Mesendoderm (in vitro differentiated cells): ENCODE measurements at regions not wholly inside any gene's neighbourhood (a gene's known extent, or its start where the extent isn't known, plus 50 kb on each side); places are given as distances from the start of the nearest gene placed in this dataset.

ENCODE experiments used
- DNase-seq: peaks from one replicate; pipeline ENCODE4 v3.0.0; 2013
- H2AK5ac ChIP-seq: 2 replicates; pipeline ENCODE4 v1.6.1; 2013; ENCODE audit warnings: low read length, inconsistent platforms
- H2BK120ac ChIP-seq: 2 replicates; pipeline ENCODE4 v1.6.1; 2013; ENCODE audit warnings: low read depth, mild to moderate bottlenecking, low read length, moderate library complexity, mixed read lengths
- H2BK15ac ChIP-seq: replicated peaks from 2 replicates; pipeline ENCODE4 v1.6.1; 2013; ENCODE audit warnings: low read depth, mild to moderate bottlenecking, moderate library complexity
- H2BK5ac ChIP-seq: 2 replicates; pipeline ENCODE4 v1.6.1; 2013; ENCODE audit warnings: low read length, inconsistent platforms
- H3K18ac ChIP-seq: 2 replicates; pipeline ENCODE4 v1.6.1; 2013; ENCODE audit warnings: mild to moderate bottlenecking, low read length, mixed read lengths
- H3K23ac ChIP-seq: one replicate; pipeline ENCODE4 v1.6.1; 2013; ENCODE audit warnings: low read length
- H3K27ac ChIP-seq: 2 replicates; pipeline ENCODE4 v1.5.1; 2013; ENCODE audit warnings: low read depth, mild to moderate bottlenecking, inconsistent platforms, low read length, moderate library complexity
- H3K27me3 ChIP-seq: 2 replicates; pipeline ENCODE4 v1.6.1; 2013; ENCODE audit warnings: low read length, control low read depth, mild to moderate bottlenecking, inconsistent platforms; ENCODE audit not compliant: insufficient read depth, poor library complexity
- H3K36me3 ChIP-seq: 2 replicates; pipeline ENCODE4 v1.6.1; 2013; ENCODE audit warnings: low read length, inconsistent platforms; ENCODE audit not compliant: control insufficient read depth, insufficient read depth
- H3K4ac ChIP-seq: one replicate; pipeline ENCODE4 v1.6.1; 2013; ENCODE audit warnings: low read depth, mild to moderate bottlenecking, low read length, moderate library complexity
- H3K4me1 ChIP-seq: 2 replicates; pipeline ENCODE4 v1.6.1; 2013; ENCODE audit warnings: low read depth, low read length, inconsistent platforms; ENCODE audit not compliant: control insufficient read depth
- H3K4me2 ChIP-seq: 2 replicates; pipeline ENCODE4 v1.6.1; 2013; ENCODE audit warnings: low read length
- H3K4me3 ChIP-seq: 2 replicates; pipeline ENCODE4 v1.5.1; 2013; ENCODE audit warnings: mild to moderate bottlenecking, low read length
- H3K56ac ChIP-seq: one replicate; pipeline ENCODE4 v1.6.1; 2013; ENCODE audit warnings: low read length
- H3K79me1 ChIP-seq: 2 replicates; pipeline ENCODE4 v1.6.1; 2013; ENCODE audit warnings: low read length, inconsistent platforms
- H3K79me2 ChIP-seq: 2 replicates; pipeline ENCODE4 v1.6.1; 2013; ENCODE audit warnings: mild to moderate bottlenecking, low read length; ENCODE audit not compliant: control insufficient read depth, insufficient read depth
- H3K9ac ChIP-seq: 2 replicates; pipeline ENCODE4 v1.6.1; 2013; ENCODE audit warnings: low read length, inconsistent platforms
- H4K5ac ChIP-seq: one replicate; pipeline ENCODE4 v1.6.1; 2013; ENCODE audit warnings: low read length
- H4K8ac ChIP-seq: one replicate; pipeline ENCODE4 v1.6.1; 2013; ENCODE audit warnings: low read depth, mild to moderate bottlenecking, control low read depth, low read length, moderate library complexity
- WGBS: extraction: QIAGEN DNeasy Blood & Tissue Kit; methylation state at CpG from one replicate; pipeline ENCODE4 v1.1.7; 2013; ENCODE audit warnings: low lambda C conversion rate, missing lambda C conversion rate; ENCODE audit not compliant: insufficient coverage; ENCODE audit errors: extremely low coverage; 5-methylcytosine and 5-hydroxymethylcytosine counted together

DNA sequence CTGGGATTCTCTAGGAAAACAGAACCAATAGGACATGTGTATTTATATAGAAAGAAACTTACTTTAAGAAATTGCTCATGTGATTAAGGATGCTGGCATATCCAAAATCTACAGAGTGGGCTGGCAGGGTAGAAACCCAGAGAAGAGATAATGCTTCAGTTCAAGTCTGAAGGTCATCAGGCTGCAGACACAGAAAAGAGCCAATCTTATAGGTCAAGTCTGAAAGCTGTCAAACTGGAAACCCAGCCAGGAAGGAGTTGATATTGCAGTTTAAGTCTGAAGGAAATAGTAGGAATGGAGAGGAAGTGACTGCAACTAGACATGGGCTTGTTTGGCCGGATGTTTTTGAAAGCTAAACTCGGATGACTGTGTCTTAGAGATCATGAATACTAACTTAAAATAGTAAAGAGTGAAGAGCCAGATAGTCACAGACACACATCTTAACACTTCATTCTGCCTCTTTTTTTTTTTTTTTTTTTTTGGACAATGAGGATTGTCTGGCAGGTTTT lies 125.3 kb upstream of the GPC6 start:
- H3K27me3 ChIP-seq = no peaks in the 10 kb centered on the region
- H2BK15ac ChIP-seq = no peak overlapping the region
- no peak overlapping the region for H3K56ac ChIP-seq
- H3K4me1 ChIP-seq = no peaks in the 10 kb centered on the region
- H3K18ac ChIP-seq = no peak overlapping the region
- no peak overlapping the region for H2BK120ac ChIP-seq
- no peak overlapping the region for H2AK5ac ChIP-seq
- H4K5ac ChIP-seq = no peak overlapping the region
- no peak for DNase-seq
- H3K4me2 ChIP-seq = no peak overlapping the region
- H3K4me3 ChIP-seq = no peak overlapping the region
- H3K27ac ChIP-seq = no peak overlapping the region
- H2BK5ac ChIP-seq = no peak overlapping the region
- no peak overlapping the region for H3K9ac ChIP-seq
- no peak overlapping the region for H3K23ac ChIP-seq
- no peaks in the 10 kb centered on the region for H3K79me2 ChIP-seq
- H3K79me1 ChIP-seq = no peaks in the 10 kb centered on the region
- WGBS = no CpG with 5 or more reads among the region's 2 CpGs
- H3K36me3 ChIP-seq = no peaks in the 10 kb centered on the region
- H4K8ac ChIP-seq = no peak overlapping the region
- no peak overlapping the region for H3K4ac ChIP-seq

DNA sequence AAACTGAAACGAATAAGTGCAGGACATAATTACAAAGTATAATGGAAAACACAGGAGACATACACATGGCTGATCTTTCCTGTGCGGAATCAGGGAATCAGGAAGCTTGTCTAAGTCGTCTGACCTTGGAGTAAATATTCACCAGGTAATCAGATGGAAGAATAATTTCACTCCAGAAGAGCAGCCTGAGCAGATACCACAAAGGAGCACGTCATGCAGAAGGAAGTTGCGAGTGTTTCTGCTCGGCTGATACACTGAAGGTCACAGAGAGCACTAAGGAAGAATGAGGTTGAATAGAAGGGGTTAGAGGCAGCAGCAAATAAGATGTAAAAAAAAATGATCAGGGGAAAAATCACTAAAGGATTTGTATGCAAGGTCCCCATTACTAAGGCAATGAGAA lies 122.3 kb upstream of the GPC6 start:
- Histone ChIP-seq H3K9ac (no peak overlapping the region), H3K4ac (no peak overlapping the region), H4K8ac (no peak overlapping the region), H4K5ac (no peak overlapping the region), H3K4me3 (no peak overlapping the region), H3K56ac (no peak overlapping the region), H3K79me1 (no peaks in the 10 kb centered on the region), H3K36me3 (no peaks in the 10 kb centered on the region), H2BK5ac (no peak overlapping the region), H3K27ac (no peak overlapping the region), H3K4me1 (no peaks in the 10 kb centered on the region), H3K79me2 (no peaks in the 10 kb centered on the region), H2BK120ac (no peak overlapping the region), H3K27me3 (no peaks in the 10 kb centered on the region), H3K18ac (no peak overlapping the region), H2AK5ac (no peak overlapping the region), H3K23ac (no peak overlapping the region), H2BK15ac (no peak overlapping the region), H3K4me2 (no peak overlapping the region)
- no peak for DNase-seq
- no CpG with 5 or more reads among the region's 6 CpGs for WGBS

DNA sequence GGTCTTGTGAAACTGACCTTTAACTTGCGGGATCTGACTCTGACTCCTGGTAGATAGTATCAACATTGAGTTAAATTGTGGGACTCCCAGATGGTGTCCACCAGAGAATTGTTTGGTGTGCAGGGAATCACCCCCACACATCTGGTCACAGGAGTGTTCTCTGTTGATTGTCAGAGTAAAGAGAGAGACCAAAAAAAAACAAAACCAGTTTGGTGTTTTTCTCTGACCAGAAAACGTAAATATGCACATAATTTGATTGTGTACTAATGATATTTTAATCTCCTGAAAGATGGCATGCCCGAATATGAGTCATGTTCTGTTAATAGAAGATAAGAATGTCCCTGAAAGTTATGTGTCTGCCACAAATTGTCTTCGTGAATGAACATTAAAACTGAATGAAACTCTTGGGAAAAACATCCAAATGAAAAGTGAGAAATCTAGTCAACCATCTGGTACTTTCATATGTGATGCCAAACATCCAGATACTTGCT lies 118.5 kb upstream of the GPC6 start:
- no peak overlapping the region for H3K4me2 ChIP-seq
- no peak overlapping the region for H4K5ac ChIP-seq
- DNase-seq = no peak
- no peaks in the 10 kb centered on the region for H3K36me3 ChIP-seq
- no peak overlapping the region for H4K8ac ChIP-seq
- H3K4me1 ChIP-seq = no peaks in the 10 kb centered on the region
- H3K9ac ChIP-seq = no peak overlapping the region
- no peak overlapping the region for H3K18ac ChIP-seq
- no peak overlapping the region for H3K23ac ChIP-seq
- H2BK15ac ChIP-seq = no peak overlapping the region
- no peak overlapping the region for H3K27ac ChIP-seq
- H2BK5ac ChIP-seq = no peak overlapping the region
- H3K79me2 ChIP-seq = no peaks in the 10 kb centered on the region
- no peak overlapping the region for H2BK120ac ChIP-seq
- H3K79me1 ChIP-seq = no peaks in the 10 kb centered on the region
- H3K4ac ChIP-seq = no peak overlapping the region
- no peak overlapping the region for H2AK5ac ChIP-seq
- no peak overlapping the region for H3K4me3 ChIP-seq
- H3K56ac ChIP-seq = no peak overlapping the region
- WGBS = no CpG with 5 or more reads among the region's 4 CpGs
- no peaks in the 10 kb centered on the region for H3K27me3 ChIP-seq

DNA sequence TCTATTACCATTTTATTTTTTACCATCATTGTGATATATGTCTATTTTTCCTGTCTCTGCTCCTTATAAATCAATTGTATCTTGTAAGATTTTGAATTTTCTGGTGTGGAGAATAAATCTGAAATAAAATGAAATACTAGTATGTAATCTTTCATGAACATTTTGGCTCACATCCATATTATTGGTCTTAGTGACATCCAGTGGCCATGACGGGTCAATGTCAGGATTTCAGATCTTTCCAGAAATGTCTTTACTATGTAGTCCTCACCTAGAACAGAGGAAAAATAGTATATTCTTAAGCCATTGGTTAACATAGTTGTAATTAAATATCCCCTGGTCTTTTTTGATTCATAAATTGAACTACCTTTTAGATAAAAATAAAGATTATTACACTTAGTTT lies 109.8 kb upstream of the GPC6 start:
- no peaks in the 10 kb centered on the region for H3K4me1 ChIP-seq
- H3K27me3 ChIP-seq = no peaks in the 10 kb centered on the region
- no peak overlapping the region for H4K5ac ChIP-seq
- DNase-seq = peak; percentile 30
- no peaks in the 10 kb centered on the region for H3K79me2 ChIP-seq
- no peak overlapping the region for H2AK5ac ChIP-seq
- no peak overlapping the region for H2BK5ac ChIP-seq
- no peak overlapping the region for H2BK120ac ChIP-seq
- no peak overlapping the region for H3K4me2 ChIP-seq
- H2BK15ac ChIP-seq = no peak overlapping the region
- H3K36me3 ChIP-seq = no peaks in the 10 kb centered on the region
- H3K4me3 ChIP-seq = no peak overlapping the region
- H3K4ac ChIP-seq = no peak overlapping the region
- H3K9ac ChIP-seq = no peak overlapping the region
- no peak overlapping the region for H3K18ac ChIP-seq
- no peak overlapping the region for H3K23ac ChIP-seq
- H3K79me1 ChIP-seq = no peaks in the 10 kb centered on the region
- WGBS = no CpG with 5 or more reads among the region's 1 CpG
- no peak overlapping the region for H4K8ac ChIP-seq
- H3K27ac ChIP-seq = no peak overlapping the region
- H3K56ac ChIP-seq = no peak overlapping the region

DNA sequence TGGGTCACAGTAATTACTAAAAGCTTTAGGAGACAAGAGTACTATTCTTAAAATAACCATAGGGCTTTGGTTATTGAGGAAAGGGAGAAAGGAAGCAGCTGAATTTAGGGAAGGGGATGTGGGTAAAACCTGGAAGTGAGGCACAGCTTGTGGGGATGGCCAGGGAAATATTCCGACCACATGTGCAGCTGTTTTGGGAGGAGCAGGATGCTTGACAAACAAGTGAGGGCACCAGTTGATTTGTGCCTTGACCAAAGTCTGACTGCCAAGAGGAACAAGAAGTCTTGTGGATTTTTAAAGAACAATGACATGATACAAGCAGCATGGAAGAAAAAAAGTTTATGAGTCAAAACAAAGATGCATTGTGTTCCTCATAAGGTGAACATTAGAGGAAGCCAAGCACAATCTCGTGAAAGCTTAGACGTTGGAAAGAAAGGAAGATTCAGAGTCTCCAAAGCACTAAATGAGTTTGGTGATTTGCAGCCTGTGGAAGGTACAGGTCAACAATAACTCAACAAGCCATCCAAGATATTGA lies 108.5 kb upstream of the GPC6 start:
- no peak overlapping the region for H2BK15ac ChIP-seq
- H4K5ac ChIP-seq = no peak overlapping the region
- H3K36me3 ChIP-seq = no peaks in the 10 kb centered on the region
- H3K27ac ChIP-seq = no peak overlapping the region
- H2BK120ac ChIP-seq = no peak overlapping the region
- H3K79me2 ChIP-seq = no peaks in the 10 kb centered on the region
- H3K4me1 ChIP-seq = no peaks in the 10 kb centered on the region
- no peak overlapping the region for H3K4me2 ChIP-seq
- no peak overlapping the region for H3K4me3 ChIP-seq
- WGBS = no CpG with 5 or more reads among the region's 3 CpGs
- H3K9ac ChIP-seq = no peak overlapping the region
- no peaks in the 10 kb centered on the region for H3K27me3 ChIP-seq
- no peak overlapping the region for H3K56ac ChIP-seq
- no peak overlapping the region for H2AK5ac ChIP-seq
- no peak overlapping the region for H4K8ac ChIP-seq
- H3K79me1 ChIP-seq = no peaks in the 10 kb centered on the region
- no peak for DNase-seq
- H2BK5ac ChIP-seq = no peak overlapping the region
- no peak overlapping the region for H3K23ac ChIP-seq
- no peak overlapping the region for H3K18ac ChIP-seq
- H3K4ac ChIP-seq = no peak overlapping the region

DNA sequence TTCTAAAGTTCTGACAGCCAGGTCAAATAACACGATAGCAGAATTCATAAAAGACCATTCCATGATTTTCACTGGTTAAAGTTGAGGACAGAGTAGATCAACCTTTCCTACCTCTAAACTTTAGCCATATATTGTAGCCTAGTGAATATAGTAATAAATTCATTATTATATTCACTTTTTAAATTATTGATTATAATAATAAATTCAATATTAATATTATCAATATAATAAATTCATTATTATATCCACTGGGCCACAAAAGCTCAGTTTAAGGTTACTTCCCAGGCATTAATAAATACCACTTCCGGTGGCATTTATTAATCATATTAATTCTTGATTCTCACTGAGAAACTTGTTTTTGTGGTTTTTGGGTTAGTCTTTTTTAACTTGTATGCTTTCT lies 85.7 kb upstream of the GPC6 start:
- DNase-seq = no peak
- Histone ChIP-seq H4K5ac (no peak overlapping the region), H3K18ac (no peak overlapping the region), H3K79me1 (no peaks in the 10 kb centered on the region), H3K9ac (no peak overlapping the region), H3K4me1 (no peaks in the 10 kb centered on the region), H3K56ac (no peak overlapping the region), H3K79me2 (no peaks in the 10 kb centered on the region), H4K8ac (no peak overlapping the region), H3K27me3 (no peaks in the 10 kb centered on the region), H3K4me3 (no peak overlapping the region), H3K36me3 (no peaks in the 10 kb centered on the region), H2BK15ac (no peak overlapping the region), H2BK5ac (no peak overlapping the region), H3K4ac (no peak overlapping the region), H2AK5ac (no peak overlapping the region), H2BK120ac (no peak overlapping the region), H3K4me2 (no peak overlapping the region), H3K27ac (no peak overlapping the region), H3K23ac (no peak overlapping the region)
- WGBS = no CpG with 5 or more reads among the region's 2 CpGs
